ENCODE measurements at regions not wholly inside any gene's neighbourhood (a gene's known extent, or its start where the extent isn't known, plus 50 kb on each side); places are given as distances from the start of the nearest gene placed in this dataset.
"Not testable (repeated sequence)": the region's sequence is repeated elsewhere in the genome, so short reads cannot be mapped to it uniquely, and the experiment has no call there.

DNA sequence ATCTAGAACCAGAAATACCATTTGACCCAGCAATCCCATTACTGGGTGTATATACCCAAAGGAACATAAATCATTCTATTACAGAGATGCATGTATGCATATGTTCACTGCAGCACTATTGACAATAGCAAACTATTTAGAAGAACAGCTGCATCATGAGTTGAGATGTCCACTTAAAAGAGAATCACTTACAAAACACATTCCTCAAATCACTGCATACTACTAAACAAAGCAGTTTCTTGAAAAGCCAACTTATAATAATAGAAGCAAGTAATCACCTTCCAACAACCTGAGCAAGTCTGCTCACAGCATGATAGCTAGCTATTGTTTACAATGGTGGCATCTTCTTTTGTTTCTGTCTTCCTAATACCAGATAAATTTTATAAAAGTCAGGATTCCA lies 454.7 kb upstream of the ADAMTS9 start:
- Histone ChIP-seq H3K9me3 (no peaks in the 10 kb centered on the region), H3K4me3 (no peak overlapping the region), H3K27ac (replicated peaks in 1 of 4) (no peak overlapping the region), H3K4me1 (no peaks in the 10 kb centered on the region), H3K36me3 (no peaks in the 10 kb centered on the region), H3K27me3 (no peaks in the 10 kb centered on the region)
- TF ChIP-seq POLR2A (IDR thresholded peaks at IDR 0.05; ENCODE audit: low read depth) (no peak), EP300 (IDR thresholded peaks at IDR 0.05) (no peak), POLR2AphosphoS5 (IDR thresholded peaks at IDR 0.05) (no peak)
- TF ChIP-seq, protein P1, sequence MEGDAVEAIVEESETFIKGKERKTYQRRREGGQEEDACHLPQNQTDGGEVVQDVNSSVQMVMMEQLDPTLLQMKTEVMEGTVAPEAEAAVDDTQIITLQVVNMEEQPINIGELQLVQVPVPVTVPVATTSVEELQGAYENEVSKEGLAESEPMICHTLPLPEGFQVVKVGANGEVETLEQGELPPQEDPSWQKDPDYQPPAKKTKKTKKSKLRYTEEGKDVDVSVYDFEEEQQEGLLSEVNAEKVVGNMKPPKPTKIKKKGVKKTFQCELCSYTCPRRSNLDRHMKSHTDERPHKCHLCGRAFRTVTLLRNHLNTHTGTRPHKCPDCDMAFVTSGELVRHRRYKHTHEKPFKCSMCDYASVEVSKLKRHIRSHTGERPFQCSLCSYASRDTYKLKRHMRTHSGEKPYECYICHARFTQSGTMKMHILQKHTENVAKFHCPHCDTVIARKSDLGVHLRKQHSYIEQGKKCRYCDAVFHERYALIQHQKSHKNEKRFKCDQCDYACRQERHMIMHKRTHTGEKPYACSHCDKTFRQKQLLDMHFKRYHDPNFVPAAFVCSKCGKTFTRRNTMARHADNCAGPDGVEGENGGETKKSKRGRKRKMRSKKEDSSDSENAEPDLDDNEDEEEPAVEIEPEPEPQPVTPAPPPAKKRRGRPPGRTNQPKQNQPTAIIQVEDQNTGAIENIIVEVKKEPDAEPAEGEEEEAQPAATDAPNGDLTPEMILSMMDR (IDR thresholded peaks at IDR 0.05), result no peak
- intact Hi-C loops (cut with DNase I), result no loop called here
- no peak for DNase-seq (ENCODE audit: extremely low spot score)

DNA sequence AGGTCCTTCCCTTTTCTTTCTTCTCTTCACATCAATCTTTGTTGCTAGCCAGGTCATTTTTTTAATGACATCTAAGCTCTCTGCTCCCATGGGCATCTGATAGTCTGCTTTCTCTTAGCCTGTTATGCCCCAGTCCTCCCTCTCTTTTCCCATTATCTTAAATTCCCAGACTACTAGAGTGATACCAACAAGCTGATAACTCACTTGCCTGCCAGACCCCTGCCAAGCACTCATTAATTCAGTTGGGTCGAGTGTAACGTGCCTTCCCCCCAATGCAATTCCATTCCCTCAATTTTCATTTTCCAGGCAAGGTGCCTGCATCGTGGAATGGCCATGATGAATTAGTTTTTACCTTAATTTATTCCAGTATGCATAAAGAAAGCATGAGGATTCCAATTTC lies 450.8 kb upstream of the ADAMTS9 start:
- 68% methylated on average over 3 of the region's 3 CpGs for WGBS
- TF ChIP-seq POLR2AphosphoS5 (IDR thresholded peaks at IDR 0.05) (no peak), POLR2A (IDR thresholded peaks at IDR 0.05; ENCODE audit: low read depth) (no peak), EP300 (IDR thresholded peaks at IDR 0.05) (no peak)
- TF ChIP-seq, protein P1 (IDR thresholded peaks at IDR 0.05), result no peak
- no peaks in the 10 kb centered on the region for H3K9me3 ChIP-seq
- intact Hi-C loops (cut with DNase I), result no loop called here
- H3K27me3 ChIP-seq, result no peaks in the 10 kb centered on the region
- H3K36me3 ChIP-seq, result no peaks in the 10 kb centered on the region
- no peak overlapping the region for H3K27ac ChIP-seq (replicated peaks in 1 of 4)
- no peak overlapping the region for H3K4me3 ChIP-seq
- no peak for DNase-seq (ENCODE audit: extremely low spot score)
- H3K4me1 ChIP-seq, result no peaks in the 10 kb centered on the region

DNA sequence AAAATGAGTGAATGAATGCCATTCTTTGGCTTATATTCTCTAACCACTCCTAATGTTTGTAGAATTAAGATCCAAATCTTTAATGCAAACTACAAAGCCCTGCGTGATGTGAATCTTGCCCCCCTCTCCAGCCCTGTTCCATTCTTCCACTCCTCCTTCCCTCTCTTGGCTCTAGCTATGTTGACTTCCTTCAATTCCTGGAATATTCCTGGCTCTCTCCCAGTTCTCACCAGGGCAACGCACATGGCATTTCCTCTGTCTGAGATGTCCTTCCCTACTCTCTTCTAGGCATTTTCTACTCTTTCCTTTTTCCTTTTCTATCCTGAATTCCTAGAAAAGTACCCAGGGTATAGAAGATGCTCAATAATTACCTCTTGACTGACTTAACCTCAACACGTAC lies 446.0 kb upstream of the ADAMTS9 start:
- H3K9me3 ChIP-seq; DNase-seq (ENCODE audit: extremely low spot score); H3K4me1 ChIP-seq; H3K36me3 ChIP-seq; H3K27me3 ChIP-seq; H3K27ac ChIP-seq (replicated peaks in 1 of 4); intact Hi-C loops (cut with DNase I); H3K4me3 ChIP-seq: not testable (repeated sequence)
- WGBS, result 58% methylated on average over 3 of the region's 3 CpGs

DNA sequence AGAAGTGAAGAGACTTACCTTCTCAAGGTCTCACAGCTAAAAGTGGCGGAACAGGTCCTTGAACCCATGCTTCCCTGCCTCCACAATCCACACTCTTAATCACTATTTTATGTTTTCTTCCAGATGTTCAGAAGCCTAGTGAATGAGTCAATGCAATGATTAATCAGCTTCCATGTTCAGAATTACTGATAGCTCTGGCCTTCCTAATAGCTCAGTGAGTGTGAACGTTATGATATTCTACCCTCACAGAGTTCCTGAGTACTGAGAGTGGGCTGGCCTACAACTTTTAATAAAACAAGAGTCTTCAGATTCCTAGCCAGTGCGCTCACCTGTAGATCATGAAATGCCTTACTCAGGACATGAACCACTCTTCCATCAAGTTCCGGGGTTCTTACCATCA lies 443.0 kb upstream of the ADAMTS9 start:
- Histone ChIP-seq H3K27ac (replicated peaks in 1 of 4) (no peak overlapping the region), H3K9me3 (no peaks in the 10 kb centered on the region), H3K4me1 (peaks cover 0 to 14% (median 11%) of the 10 kb centered on the region in 4 donors), H3K4me3 (no peak overlapping the region), H3K36me3 (no peaks in the 10 kb centered on the region), H3K27me3 (no peaks in the 10 kb centered on the region)
- DNase-seq (ENCODE audit: extremely low spot score), result no peak
- intact Hi-C loops (cut with DNase I), result no loop called here
- 100% methylated on average over 4 of the region's 4 CpGs for WGBS
- no peak for TF ChIP-seq POLR2AphosphoS5 (IDR thresholded peaks at IDR 0.05)

DNA sequence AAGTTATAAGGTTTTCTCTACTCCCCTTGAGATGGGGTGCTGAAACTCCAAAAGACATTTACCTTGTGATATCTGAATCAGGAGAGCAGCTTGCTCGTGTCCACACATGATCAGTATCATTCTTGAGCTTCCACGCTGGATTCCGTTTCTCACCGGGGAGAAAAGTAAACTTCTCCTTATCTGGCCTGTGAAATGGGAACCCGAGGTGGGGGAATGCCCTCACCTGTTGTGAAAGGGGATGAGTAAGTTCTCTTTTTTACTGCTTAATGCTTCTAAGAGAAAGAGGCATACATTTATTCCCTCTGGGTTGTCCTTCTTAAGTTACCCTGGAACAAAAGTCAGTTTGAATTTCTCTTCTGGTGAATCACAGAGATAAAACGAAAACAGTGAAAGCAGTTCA lies 440.5 kb upstream of the ADAMTS9 start:
- Histone ChIP-seq H3K4me3 (no peak overlapping the region), H3K27ac (replicated peaks in 1 of 4) (no peak overlapping the region), H3K27me3 (no peaks in the 10 kb centered on the region), H3K9me3 (no peaks in the 10 kb centered on the region), H3K36me3 (no peaks in the 10 kb centered on the region), H3K4me1 (peaks cover 0 to 14% (median 11%) of the 10 kb centered on the region in 4 donors)
- WGBS, result 87% methylated on average over 6 of the region's 6 CpGs
- intact Hi-C loops (cut with DNase I), result no loop called here
- no peak for DNase-seq (ENCODE audit: extremely low spot score)
- TF ChIP-seq POLR2A (IDR thresholded peaks at IDR 0.05; ENCODE audit: low read depth) (no peak), POLR2AphosphoS5 (IDR thresholded peaks at IDR 0.05) (no peak), EP300 (IDR thresholded peaks at IDR 0.05) (no peak)
- TF ChIP-seq, protein P1 (IDR thresholded peaks at IDR 0.05), result no peak

DNA sequence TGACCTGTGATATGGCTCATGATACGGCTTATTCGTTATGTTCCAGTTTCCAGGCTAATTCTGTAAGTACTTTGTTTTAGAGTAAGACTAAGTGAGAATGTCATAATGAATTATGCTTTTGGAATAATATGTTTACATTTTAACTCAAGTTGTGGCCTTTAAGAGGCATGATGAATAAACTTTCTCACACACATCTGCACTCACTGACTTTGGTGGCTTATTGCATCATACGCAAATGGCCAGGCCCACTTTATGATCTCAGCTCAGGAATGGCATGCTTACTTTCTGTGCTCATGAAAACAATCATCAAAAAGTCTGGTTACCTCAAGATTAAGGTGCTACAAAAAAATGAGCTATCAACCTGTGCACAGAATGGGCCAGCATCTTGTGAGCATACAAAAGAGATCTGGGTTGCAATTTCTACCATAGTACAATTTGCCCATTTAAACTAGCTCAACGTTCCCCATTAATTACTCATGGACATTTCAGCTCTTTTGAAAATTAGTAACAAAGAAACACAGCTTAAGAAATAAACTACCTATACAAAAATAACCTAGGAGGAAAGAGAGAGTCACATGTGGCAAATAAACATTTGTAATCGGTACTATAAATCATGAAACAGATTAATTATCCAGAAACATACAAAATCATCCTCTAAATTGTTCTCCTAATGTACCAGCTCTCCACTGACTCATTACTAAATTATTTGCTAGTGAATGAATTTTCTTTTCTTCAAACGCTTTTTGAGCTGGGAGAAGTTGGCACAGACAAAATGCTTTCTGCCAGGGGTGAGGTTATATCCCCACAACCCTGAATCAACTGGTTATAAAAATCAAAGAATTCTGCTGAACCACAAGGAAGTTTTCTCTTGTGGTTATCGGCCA lies 439.0 kb upstream of the ADAMTS9 start:
- peak overlapping the region in 3 of 4 donors; percentile 21 to 35 (median 35) for H3K27ac ChIP-seq (replicated peaks in 1 of 4)

DNA sequence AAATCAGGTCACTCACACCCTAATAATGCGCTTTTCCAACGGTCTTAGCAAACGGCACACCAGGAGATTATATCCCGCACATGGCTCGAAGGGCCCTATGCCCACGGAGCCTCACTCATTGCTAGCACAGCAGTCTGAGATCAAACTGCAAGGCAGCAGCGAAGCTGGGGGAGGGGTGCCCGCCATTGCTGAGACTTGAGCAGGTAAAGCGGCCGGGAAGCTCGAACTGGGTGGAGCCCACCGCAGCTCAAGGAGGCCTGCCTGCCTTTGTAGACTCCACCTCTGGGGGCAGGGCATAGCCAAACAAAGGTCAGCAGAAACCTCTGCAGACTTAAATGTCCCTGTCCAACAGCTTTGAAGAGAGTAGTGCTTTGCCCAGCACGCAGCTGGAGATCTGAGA lies 432.4 kb upstream of the ADAMTS9 start:
- peaks cover 0 to 11% (median 2%) of the 10 kb centered on the region in 4 donors for H3K9me3 ChIP-seq
- H3K27me3 ChIP-seq; H3K27ac ChIP-seq (replicated peaks in 1 of 4); intact Hi-C loops (cut with DNase I); H3K36me3 ChIP-seq; H3K4me3 ChIP-seq; H3K4me1 ChIP-seq: not testable (repeated sequence)
- WGBS, result 97% methylated on average over 12 of the region's 13 CpGs
- DNase-seq (ENCODE audit: extremely low spot score), result peak; percentile 42

More for the DNA sequence above, 439.0 kb upstream of the ADAMTS9 start:
- no peak for DNase-seq (ENCODE audit: extremely low spot score)
- WGBS, result 45% methylated on average over 7 of the region's 7 CpGs
- intact Hi-C loops (cut with DNase I), result no loop called here
- TF ChIP-seq, protein P1 (IDR thresholded peaks at IDR 0.05), result no peak
- TF ChIP-seq POLR2A (IDR thresholded peaks at IDR 0.05; ENCODE audit: low read depth), result no peak
- no peak for TF ChIP-seq POLR2AphosphoS5 (IDR thresholded peaks at IDR 0.05)
- no peak for TF ChIP-seq EP300 (IDR thresholded peaks at IDR 0.05)
- Histone ChIP-seq H3K4me1 (peaks cover 0 to 14% (median 11%) of the 10 kb centered on the region in 4 donors), H3K36me3 (no peaks in the 10 kb centered on the region), H3K4me3 (no peak overlapping the region), H3K27me3 (no peaks in the 10 kb centered on the region), H3K9me3 (no peaks in the 10 kb centered on the region)
